Sigmoid colon (tissue), 4 donors: ENCODE measurements at regions not wholly inside any gene's neighbourhood (a gene's known extent, or its start where the extent isn't known, plus 50 kb on each side); places are given as distances from the start of the nearest gene placed in this dataset.
A peak's percentile ranks its signal among the peaks of the same experiment; 100 is the strongest.

Experiments used
- POLR2A ChIP-seq, 2 donors: fragments of 450-650 bp; IDR thresholded peaks; one replicate each; pipeline ENCODE4 v1.6.1; 2016; ENCODE audit warnings: antibody characterized with exemption in 2 of 2, mild to moderate bottlenecking in 2 of 2, moderate library complexity in 2 of 2
- POLR2AphosphoS5 ChIP-seq, 4 donors: sonication (generic); formaldehyde crosslinking; IDR thresholded peaks; one replicate each; pipeline ENCODE4 v1.6.1; 2017; ENCODE audit warnings: antibody characterized with exemption in 4 of 4
- TF ChIP-seq, protein P1 (sequence below), 4 experiments: fragments of 450-650 bp in 3 of 4; fragments of 200-600 bp in 1 of 4; IDR thresholded peaks; one replicate each; pipeline ENCODE4 v1.5.1; 2016 to 2019; ENCODE audit warnings: antibody characterized with exemption in 4 of 4, mild to moderate bottlenecking in 3 of 4, moderate library complexity in 2 of 4

DNA sequence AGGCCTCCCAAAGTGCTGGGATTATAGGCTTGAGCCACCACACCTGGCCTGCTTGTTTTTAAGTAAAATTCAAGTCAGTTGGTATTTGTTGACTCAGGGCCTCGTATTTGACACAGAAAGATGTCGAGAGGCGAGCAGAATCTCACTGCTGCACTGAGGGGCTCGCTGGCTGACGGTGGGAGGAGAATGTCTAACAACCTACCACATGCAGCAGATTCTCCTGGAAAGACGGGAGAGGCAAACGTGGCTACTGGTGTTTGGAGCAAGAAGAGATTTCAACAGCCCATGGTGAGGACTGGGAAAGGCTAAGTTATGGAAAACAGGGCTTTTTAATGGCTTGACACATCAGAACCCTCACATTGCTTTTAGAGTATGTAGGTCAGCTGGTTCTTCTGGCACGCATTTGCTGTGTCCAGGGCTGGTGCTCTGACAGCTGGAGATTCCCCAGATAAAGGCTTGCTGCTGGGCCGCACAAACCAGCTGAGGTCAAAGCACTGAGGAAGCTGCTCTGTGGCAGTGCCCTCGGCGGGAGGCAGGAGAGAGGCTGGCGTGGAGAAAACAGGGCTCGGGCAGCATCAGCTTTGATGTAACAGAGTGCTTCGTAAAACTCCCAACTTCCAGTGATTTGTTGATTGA is 84.2 kb upstream of the FRMD1 start:
- TF ChIP-seq POLR2AphosphoS5 (IDR thresholded peaks at IDR 0.05) (peak; percentile 68 to 91 (median 86)), POLR2A (IDR thresholded peaks at IDR 0.05) (no peak)
- TF ChIP-seq, protein P1, sequence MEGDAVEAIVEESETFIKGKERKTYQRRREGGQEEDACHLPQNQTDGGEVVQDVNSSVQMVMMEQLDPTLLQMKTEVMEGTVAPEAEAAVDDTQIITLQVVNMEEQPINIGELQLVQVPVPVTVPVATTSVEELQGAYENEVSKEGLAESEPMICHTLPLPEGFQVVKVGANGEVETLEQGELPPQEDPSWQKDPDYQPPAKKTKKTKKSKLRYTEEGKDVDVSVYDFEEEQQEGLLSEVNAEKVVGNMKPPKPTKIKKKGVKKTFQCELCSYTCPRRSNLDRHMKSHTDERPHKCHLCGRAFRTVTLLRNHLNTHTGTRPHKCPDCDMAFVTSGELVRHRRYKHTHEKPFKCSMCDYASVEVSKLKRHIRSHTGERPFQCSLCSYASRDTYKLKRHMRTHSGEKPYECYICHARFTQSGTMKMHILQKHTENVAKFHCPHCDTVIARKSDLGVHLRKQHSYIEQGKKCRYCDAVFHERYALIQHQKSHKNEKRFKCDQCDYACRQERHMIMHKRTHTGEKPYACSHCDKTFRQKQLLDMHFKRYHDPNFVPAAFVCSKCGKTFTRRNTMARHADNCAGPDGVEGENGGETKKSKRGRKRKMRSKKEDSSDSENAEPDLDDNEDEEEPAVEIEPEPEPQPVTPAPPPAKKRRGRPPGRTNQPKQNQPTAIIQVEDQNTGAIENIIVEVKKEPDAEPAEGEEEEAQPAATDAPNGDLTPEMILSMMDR (IDR thresholded peaks at IDR 0.05): peak in 1 of 4 experiments; percentile 19
